22Rv1 (cell line): ENCODE measurements at regions not wholly inside any gene's neighbourhood (a gene's known extent, or its start where the extent isn't known, plus 50 kb on each side); places are given as distances from the start of the nearest gene placed in this dataset.

Experiments
- ZFX ChIP-seq: fragments of 450-650 bp; IDR thresholded peaks from 2 replicates; pipeline ENCODE4 v1.6.1; 2017; ENCODE audit warnings: antibody characterized with exemption, borderline replicate concordance
- TF ChIP-seq, protein P1 (sequence below): fragments of 450-650 bp; IDR thresholded peaks from 2 replicates; pipeline ENCODE4 v1.5.1; 2017; ENCODE audit warnings: mild to moderate bottlenecking

GRCh38 chr14:53883739-53884138 lies 72.9 kb downstream of the BMP4 start:
- TF ChIP-seq, protein P1, sequence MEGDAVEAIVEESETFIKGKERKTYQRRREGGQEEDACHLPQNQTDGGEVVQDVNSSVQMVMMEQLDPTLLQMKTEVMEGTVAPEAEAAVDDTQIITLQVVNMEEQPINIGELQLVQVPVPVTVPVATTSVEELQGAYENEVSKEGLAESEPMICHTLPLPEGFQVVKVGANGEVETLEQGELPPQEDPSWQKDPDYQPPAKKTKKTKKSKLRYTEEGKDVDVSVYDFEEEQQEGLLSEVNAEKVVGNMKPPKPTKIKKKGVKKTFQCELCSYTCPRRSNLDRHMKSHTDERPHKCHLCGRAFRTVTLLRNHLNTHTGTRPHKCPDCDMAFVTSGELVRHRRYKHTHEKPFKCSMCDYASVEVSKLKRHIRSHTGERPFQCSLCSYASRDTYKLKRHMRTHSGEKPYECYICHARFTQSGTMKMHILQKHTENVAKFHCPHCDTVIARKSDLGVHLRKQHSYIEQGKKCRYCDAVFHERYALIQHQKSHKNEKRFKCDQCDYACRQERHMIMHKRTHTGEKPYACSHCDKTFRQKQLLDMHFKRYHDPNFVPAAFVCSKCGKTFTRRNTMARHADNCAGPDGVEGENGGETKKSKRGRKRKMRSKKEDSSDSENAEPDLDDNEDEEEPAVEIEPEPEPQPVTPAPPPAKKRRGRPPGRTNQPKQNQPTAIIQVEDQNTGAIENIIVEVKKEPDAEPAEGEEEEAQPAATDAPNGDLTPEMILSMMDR, result no peak
- TF ChIP-seq ZFX, result no peak
